GM21515 (cell line): ENCODE measurements at regions not wholly inside any gene's neighbourhood (a gene's known extent, or its start where the extent isn't known, plus 50 kb on each side); places are given as distances from the start of the nearest gene placed in this dataset.
"Not testable (repeated sequence)": the region's sequence is repeated elsewhere in the genome, so short reads cannot be mapped to it uniquely, and the experiment has no call there.

Experiments used
- ATAC-seq: cut with Tn5 transposase; IDR thresholded peaks from one replicate; pipeline ENCODE4 v1.9.1; 2021; ENCODE audit not compliant: unreplicated experiment

DNA sequence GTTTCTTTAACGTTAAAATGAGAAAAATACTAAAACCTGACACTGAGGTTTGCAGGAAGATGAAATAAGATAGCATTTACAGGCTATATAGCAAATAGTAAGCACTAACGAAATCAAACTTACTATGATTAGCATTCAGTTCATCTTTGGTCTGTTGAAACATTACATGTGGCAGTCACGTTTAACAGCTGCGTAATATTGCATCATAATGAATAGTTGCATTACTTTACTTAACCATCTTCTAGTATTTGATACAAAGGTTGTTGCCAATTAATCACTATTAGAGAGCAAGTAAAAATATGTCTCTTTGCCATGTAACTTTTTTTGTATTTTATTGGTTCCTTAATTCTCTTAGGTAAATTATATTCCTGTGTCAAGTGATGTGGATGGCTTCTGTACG lies 131.8 kb upstream of the GHITM start:
- ATAC-seq: no peak

DNA sequence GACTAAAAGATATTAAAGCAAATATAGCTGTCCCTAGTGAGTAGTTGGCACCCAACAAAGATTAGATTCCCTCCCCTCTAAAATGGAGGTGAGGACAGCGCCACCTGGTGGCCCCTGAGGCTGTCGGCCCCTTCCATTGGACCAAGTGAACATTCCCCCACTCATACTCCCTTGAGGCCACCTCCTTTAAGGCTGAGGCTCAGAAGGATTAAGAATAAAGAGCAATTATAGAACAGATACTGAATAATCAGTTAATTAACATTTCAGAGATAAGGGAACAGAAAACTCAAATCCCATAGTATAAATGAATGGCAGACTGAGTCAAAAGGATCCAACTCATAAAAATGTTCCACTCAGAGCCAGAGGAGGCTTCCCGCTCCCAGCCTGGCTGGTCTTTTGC lies 130.4 kb upstream of the GHITM start:
- no peak for ATAC-seq

DNA sequence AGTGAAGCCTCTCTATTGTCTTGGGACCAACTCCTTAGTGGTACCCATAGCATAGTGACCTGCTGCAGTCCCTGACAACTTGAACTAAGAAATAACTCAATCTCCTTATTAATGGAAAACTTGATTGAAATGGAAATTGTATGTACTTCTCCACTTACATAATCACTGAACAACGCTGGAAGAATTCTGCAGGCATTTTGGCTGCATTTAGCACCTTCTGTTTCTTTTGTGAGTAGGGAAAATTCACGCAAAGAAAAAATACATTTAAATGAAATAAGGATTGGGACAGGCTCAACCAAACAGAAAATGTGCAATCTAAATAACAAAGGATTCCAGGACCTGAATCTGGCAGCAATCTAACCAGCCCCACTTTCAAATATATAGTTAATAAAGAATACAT lies 126.9 kb upstream of the GHITM start:
- ATAC-seq: no peak

DNA sequence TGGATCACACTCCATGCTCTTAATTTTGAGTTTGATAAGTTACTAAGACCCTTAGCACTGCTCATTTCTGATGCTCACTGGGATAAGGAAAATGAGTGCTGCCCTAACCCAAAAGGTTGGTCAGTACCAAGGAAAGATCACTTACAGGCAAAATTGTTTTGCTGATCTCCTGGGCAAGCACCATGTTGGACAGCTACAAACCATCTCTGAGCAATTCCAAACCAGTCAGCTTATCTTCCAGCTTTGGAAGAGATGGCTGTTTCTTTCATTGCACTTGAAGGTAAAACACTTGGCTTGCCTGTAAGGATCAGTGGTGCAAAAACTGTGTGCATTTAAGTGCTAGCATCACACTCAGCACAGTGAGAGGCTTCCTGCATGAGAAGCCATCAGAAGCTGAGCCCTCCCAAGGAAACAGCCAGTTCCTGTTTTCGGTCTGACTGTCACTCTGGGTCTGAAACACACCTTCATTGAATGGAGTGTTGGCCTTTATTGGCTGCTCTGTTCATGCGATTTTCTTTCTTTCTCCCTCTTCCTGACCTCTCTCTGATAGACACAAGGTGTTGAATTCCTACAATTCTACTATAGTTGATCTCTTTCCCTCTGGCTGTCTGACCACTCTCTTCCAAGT lies 126.4 kb upstream of the GHITM start:
- peak; percentile 98 for ATAC-seq

DNA sequence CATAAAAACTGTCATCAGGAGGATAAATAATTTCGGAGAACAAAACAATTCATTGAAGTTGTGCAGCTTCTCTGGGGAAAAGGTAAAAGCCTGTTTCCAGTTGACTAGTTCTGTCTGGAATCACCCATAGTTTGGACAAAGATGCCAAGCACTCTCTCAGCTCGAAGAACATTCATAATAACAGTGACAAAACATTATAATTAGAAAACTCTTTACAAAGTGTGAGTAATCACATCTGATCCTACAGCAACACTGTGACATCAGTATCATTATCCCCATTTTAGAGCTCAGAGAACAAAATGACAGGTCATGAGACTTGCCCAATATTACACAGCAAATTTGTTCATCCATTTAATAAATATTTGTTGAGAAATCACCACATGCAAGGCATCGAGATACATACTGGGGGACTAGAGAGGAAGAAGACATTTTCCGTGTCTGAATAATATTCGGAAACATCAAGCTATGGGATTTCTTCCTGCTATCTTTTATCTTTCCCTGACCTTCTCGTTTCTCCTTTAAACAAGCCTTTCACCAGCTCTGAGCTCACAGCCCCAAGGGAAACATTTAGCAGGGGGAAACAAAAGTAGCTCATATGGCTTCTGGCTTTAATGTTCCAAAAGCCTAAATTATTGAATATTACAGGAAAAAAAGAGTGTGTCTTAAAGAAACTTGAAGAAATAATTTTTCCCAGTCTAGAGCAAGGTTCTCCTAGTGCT lies 123.3 kb upstream of the GHITM start:
- no peak for ATAC-seq

DNA sequence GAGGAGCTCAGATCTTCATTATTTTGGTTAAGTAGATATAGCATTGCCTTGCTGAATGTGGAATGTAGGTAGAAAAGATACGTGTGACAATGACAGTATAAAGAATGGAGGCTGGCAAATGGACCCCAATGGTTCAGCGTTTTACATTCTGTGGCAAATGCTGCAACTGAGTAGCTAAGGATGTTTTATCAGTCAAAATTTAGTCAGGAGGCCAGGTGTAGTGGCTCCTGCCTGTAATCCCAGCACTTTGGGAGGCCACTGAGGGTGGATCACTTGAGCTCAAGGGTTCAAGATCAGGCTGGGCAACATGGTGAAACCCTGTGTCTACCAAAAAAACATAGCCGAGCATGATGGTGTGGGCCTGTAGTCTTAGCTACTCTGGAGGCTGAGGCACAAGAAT lies 120.5 kb upstream of the GHITM start:
- ATAC-seq: no peak

DNA sequence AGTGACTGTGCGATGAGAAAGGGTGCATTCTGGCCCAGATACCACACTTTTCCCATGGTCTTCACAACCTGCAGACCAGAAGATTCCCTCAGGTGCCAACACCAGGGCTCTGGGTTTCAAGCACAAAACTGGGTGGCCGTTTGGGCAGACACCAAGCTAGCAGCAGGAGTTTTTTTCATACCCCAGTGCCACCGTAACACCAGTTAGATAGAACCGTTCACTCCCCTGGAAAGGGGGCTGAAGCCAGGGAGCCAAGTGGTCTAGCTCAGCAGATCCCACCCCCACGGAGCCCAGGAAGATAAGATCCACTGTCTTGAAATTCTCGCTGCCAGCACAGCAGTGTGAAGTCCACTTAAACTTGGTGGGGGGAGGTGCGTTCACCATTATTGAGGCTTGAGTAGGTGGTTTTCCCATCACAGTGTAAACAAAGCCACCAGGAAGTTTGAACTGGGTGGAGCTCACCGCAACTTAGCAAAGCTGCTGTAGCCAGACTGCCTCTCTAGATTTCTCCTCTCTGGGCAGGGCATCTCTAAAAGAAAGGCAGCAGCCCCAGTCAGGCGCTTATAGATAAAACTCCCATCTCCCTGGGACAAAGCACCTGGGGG lies 119.4 kb upstream of the GHITM start:
- not testable (repeated sequence) for ATAC-seq

DNA sequence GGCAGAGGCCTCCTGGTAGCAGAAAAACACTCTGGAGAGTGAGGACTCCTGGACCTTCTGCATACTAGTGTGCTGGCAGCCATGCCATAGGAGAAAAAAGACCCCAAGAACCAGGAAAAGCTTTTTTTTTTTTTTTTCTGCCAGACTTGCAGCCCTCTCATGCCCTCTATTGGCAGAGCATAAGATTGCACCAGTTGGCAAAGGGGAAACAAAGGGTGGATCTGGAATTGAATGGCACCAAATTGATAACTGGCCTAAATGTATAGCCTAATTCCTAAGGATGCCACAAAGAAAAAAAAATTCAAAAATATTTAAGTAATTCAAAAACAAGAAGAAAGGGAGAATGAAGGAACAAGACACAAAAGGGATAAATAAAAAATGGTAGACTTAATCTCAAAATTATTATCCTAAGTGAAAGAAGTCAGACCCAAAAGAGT lies 112.5 kb upstream of the GHITM start:
- no peak for ATAC-seq

DNA sequence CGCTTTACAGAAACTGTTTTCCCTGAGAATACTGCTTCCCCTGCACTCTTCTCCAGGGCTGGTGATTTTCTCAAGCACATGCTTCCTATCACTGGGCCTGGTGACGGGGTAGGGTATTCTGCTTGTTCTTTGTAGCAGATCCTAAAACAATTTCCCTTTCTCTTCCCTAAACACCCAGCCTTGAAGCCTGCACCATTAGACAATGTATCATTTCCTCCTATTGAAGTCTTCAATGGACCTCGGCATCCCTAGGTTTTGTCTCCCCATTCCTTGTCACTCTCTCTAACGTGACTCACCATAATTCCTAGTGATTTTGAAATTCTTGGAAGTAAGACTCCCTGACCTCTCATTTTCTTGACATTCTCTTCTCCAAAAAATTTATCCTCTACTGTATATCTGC lies 109.5 kb upstream of the GHITM start:
- ATAC-seq: no peak

DNA sequence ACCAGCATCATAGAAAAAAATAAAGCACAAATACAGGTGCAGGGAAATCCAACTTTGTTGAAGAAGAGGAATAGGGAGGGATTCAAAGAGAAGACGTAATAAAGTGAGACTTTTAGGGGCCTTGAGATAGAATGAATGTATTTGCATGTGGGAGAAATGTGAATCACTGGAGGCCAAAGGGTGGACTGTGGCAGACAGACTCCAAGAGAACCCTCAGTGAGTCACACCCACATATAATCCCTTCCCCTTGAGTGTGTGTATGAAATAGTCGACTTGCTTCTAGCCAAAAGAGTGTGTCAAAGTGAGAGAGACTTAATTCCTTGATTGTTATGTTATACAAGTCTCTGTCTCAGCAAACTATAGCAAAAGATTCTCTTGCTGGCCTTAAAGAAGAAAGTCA lies 101.3 kb upstream of the GHITM start:
- ATAC-seq: no peak

DNA sequence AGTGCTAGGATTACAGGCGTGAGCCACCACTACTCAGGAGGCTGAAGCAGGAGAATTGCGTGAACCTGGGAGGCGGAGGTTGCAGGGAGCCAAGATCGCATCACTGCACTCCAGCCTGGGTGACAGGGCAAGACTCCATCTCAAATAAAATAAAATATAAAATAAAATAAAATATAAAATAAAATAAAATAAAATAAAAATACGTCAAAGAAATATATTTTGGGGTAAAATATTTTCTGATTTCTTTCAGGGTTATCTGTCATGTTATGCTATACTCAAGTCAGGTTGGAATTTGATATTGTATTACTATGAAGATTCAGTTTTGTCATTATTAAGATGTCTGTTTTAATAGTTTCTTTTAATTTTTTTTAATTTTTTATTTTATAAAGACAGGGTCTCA lies 99.4 kb upstream of the GHITM start:
- no peak for ATAC-seq

DNA sequence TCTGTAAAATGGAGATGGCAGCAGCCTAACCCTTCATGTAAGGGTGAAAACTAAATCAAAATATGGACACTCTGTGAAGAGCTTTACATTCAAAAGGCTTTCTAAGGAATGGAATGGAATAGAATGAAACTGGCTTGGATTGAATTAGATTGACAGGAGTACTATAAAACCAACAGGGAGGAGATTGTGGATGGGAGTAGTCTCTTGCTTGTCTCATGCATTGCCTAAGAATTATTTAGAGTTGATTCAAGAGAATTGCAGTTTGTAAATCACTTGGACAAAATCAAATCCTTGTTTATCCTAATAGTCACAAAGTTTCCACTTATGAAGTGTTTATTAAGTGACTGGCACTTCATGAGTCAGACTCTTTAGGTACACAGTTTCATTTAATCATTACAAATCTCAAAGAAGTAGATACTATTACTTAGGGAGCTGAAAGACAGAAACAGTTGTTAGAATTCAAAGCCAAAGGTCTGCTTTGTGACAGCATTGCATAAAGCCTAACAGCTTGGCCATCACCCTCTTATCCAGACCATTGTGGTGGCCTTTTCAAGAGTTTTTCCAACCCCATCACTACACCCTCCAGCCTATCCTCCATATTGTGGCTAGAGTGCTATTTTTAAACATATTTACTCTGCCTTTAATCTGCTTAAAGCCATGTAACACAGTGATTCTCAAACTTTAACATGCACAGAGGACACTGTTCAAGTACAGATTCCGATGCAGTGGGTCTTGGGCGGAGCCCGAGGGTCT lies 91.9 kb upstream of the GHITM start:
- ATAC-seq: no peak

DNA sequence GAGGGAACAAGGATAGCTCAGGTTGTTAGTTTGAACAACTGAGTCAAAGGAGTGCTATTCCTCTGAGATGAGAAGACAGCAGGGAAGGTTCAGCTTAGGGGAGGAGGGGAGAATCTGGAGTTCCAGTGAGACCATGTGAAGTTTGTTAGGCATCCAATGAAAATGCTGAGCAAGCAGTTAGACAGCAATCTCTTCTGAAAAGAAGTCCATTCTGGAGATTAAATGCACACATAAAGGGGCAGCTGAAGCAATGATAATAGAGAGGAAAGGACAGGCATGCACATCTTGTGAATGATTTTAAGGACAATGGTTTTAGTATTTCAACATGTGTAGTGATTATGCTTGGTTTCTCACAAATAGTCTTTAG lies 89.7 kb upstream of the GHITM start:
- ATAC-seq: no peak

DNA sequence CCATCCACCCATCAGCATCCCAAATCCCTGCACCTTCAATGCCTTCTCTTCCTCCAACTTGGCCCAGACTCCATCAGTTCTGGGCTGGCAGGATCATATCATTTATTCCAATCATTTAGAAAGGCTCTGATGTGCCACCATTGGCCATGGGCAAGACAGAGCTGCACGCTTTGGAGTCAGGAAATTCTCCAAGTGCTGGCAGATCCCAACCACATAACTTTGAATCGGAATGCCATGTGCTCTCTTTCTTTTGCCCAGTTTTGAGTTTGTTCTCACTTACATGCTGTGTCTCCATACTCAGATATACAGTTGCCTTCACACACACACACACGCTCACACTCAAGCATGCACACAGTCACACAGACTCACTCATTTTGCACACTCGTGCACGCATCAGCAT lies 85.7 kb upstream of the GHITM start:
- no peak for ATAC-seq

DNA sequence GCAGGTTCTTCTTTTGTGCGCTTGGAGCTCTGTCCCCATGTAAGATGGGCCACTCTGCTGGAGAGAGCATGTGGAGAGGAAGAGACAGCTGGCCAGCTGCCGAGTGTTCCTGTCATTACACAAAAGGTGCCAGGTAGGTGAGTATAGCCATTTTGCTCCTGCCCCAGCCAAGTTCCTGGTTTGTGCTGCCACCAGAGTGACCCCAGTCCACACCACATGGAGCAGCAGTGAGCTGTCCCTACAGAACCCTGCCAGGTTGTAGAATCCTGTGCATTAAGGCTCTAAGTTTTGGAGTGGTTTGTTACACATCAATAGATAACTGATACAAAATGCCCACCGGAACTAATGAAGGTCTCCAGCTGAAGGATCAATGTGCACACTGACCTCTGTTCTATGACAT lies 84.6 kb upstream of the GHITM start:
- no peak for ATAC-seq

DNA sequence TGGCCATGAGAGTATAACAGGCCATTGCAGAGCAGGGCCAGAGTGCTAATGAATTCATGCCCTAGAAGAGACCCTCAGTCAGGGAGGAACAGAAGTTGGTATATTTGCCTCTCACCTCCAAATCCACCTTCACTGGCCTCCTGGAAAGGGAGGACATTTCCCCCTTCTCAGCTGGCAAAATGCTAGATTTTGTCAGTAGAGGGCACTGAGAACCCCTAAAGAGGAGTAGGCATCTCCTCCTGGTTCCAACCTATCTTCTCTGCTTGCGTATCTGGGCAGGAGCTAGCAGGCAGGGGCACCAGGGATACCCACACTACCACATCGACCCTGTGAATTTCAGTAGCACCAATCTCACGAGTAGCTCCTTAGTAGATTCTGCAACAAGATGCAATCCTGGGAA lies 79.8 kb upstream of the GHITM start:
- no peak for ATAC-seq

DNA sequence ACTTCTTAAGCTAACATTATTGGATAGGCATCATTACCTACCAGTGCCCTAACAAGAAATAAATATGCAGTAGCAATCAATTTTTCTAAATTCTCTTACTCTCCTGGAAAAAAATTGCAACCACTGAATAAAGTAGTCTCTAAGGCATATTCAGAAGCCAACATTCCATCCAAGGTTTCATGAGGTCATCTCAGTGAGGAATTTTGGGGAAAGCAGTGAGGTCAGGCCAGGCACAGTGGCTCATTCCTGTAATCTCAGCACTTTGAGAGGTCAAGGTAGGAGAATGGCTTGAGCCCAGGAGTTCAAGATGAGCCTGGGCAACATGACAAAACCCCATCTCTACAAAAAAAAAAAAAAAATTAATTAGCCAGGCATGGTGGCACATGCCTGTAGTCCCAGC lies 75.9 kb upstream of the GHITM start:
- no peak for ATAC-seq

DNA sequence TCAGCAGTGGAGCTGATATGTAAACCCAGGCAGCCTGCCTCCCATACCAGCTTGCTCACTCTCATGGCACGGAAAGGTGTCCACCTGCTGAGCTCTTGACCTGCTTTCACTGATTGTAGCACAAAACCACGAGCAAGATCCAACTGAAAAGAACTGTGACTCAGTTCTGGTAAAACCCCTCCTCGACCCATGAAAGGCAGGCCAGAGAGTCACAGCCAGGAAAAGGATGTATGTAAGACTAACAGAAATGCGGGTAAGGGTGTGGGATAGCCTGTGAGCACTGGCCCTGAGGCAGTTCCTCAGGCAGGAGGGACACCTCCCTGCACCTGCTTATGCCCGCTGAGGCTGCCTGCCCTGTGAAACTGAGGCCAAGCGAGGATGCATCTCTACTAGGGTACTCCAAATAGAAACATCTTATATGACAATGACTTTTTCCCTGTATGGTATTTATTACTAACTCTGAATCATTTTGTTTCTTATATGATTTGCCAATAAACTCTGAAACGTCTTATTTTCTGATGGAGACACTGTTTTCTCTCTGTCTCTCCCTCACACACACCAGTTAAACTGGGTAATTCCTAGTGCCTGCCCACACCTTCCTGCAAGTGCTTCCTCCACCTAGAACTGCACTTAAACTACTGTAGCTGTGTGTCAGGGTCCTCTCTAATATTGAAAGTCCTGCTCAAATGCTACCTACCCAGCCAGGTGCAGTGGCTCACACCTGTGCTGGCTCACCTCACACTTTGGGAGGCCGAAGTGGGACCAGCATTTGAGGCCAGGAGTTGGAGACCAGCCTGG lies 73.3 kb upstream of the GHITM start:
- no peak for ATAC-seq

DNA sequence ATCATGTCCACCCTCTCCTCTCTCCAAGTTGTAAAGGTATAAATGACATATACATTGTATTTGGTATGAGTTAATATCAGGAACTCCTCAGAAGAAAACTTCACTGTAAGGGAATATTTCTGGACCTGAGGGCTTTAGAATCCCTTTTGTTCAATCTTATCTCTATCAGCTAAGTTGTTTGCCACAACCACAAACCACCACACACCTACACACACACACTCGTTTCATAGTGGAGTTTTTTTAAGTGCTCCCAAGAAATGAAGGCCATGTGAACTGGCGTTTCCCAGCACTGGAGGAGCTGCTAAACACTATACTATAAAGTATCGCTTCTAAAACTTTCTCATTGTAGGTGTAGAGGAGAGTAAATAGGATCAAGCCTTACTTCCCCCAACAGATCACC lies 64.8 kb upstream of the GHITM start:
- no peak for ATAC-seq

DNA sequence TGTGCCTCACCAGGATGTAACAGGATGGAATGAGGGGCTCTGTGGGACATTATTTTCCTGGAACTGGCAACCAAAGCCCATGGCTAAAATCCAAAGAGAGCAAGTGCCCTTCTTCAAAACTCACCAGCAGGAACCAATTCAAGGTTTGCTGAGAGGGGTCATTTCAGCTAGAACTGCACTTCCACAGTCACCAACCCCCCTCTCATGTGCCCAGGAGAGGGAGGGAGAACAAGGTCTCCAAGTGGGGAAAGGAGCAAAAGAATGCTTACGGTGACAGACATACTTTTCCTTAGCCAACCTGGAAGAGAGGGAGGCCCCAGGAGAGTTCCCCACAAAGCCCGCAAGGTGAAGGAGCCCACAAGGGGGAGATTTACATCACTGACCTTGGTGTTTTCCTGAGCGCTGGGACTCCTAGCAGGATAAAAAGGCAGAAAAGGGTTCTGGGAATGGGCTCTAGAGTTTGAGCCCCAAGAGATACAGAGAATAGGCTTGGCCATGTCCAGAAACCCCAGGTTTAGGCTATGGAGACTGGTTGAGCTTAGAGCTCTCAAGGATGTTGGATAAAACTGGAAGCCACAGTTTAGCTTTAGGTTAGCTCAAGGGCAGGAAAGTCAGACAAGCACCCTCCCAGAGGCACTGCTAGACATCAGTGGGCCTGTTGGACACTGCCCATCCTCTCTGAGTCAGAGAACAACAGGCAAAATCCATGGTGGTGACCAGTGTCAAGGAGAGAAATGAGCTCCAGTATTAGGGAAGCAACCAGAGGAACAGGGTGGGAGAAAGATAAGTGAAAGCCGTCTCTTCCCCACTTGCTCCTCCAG lies 63.9 kb upstream of the GHITM start:
- ATAC-seq: no peak
